Ovary (tissue), 3 donors: ENCODE measurements at regions not wholly inside any gene's neighbourhood (a gene's known extent, or its start where the extent isn't known, plus 50 kb on each side); places are given as distances from the start of the nearest gene placed in this dataset.

ENCODE experiments used
- CTCF ChIP-seq, 3 donors: fragments of 450-650 bp in 2 of 3; fragments of 200-600 bp in 1 of 3; IDR thresholded peaks; one replicate each; pipeline versions ENCODE4 v1.5.1 to v1.8.0; 2016 to 2022; ENCODE audit warnings: antibody characterized with exemption in 3 of 3, mild to moderate bottlenecking in 1 of 3
- EP300 ChIP-seq: sonication (generic); formaldehyde crosslinking; IDR thresholded peaks from one replicate; pipeline ENCODE4 v1.6.1; 2017; ENCODE audit warnings: antibody characterized with exemption
- POLR2A ChIP-seq: fragments of 450-650 bp; IDR thresholded peaks from one replicate; pipeline ENCODE4 v1.6.1; 2017; ENCODE audit warnings: antibody characterized with exemption, mild to moderate bottlenecking, moderate library complexity
- donor health status: DM: no; HTN: no; CAD: no.

GRCh38 chr12:24661657-24662096 is 287.2 kb downstream of the BCAT1 start:
- TF ChIP-seq CTCF (IDR thresholded peaks at IDR 0.05) (no peak), POLR2A (no peak), EP300 (no peak)
